ENCODE measurements at regions not wholly inside any gene's neighbourhood (a gene's known extent, or its start where the extent isn't known, plus 50 kb on each side); places are given as distances from the start of the nearest gene placed in this dataset.

- Histone ChIP-seq H3K4me1 (ENCODE audit: control insufficient read depth in 4 of 4, insufficient read depth in 4 of 4, low read length in 3 of 4) (no peaks in the 10 kb centered on the region), H3K9me3 (ENCODE audit: control insufficient read depth in 4 of 4, low read length in 3 of 4) (peaks cover 0 to 3% (median 2%) of the 10 kb centered on the region in 4 donors), H3K27ac (ENCODE audit: low read depth in 1 of 2, low read length in 2 of 2) (no peak overlapping the region), H3K4me3 (ENCODE audit: low read depth in 1 of 3, low read length in 3 of 3) (no peak overlapping the region), H3K36me3 (ENCODE audit: control insufficient read depth in 4 of 4, insufficient read depth in 3 of 4, low read depth in 1 of 4, low read length in 3 of 4) (no peaks in the 10 kb centered on the region), H3K27me3 (ENCODE audit: control insufficient read depth in 4 of 4, insufficient read depth in 4 of 4, low read length in 3 of 4) (no peaks in the 10 kb centered on the region), H3K9ac (ENCODE audit: low read depth in 1 of 2, low read length in 2 of 2) (no peak overlapping the region)
- DNase-seq (ENCODE audit: low spot score), result no peak
- 89% methylated on average over 3 of the region's 3 CpGs for WGBS
- no peak for TF ChIP-seq RAD21 (IDR thresholded peaks at IDR 0.05)
- no peak for TF ChIP-seq RXRA (IDR thresholded peaks at IDR 0.05)
- no peak for TF ChIP-seq SP1 (IDR thresholded peaks at IDR 0.05)
- TF ChIP-seq FOXA2 (IDR thresholded peaks at IDR 0.05), result no peak
- TF ChIP-seq, protein P1, sequence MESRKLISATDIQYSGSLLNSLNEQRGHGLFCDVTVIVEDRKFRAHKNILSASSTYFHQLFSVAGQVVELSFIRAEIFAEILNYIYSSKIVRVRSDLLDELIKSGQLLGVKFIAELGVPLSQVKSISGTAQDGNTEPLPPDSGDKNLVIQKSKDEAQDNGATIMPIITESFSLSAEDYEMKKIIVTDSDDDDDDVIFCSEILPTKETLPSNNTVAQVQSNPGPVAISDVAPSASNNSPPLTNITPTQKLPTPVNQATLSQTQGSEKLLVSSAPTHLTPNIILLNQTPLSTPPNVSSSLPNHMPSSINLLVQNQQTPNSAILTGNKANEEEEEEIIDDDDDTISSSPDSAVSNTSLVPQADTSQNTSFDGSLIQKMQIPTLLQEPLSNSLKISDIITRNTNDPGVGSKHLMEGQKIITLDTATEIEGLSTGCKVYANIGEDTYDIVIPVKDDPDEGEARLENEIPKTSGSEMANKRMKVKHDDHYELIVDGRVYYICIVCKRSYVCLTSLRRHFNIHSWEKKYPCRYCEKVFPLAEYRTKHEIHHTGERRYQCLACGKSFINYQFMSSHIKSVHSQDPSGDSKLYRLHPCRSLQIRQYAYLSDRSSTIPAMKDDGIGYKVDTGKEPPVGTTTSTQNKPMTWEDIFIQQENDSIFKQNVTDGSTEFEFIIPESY (IDR thresholded peaks at IDR 0.05), result no peak
- TF ChIP-seq FOXA1 (IDR thresholded peaks at IDR 0.05), result no peak
- TF ChIP-seq JUND (IDR thresholded peaks at IDR 0.05), result no peak
- TF ChIP-seq, protein P2, sequence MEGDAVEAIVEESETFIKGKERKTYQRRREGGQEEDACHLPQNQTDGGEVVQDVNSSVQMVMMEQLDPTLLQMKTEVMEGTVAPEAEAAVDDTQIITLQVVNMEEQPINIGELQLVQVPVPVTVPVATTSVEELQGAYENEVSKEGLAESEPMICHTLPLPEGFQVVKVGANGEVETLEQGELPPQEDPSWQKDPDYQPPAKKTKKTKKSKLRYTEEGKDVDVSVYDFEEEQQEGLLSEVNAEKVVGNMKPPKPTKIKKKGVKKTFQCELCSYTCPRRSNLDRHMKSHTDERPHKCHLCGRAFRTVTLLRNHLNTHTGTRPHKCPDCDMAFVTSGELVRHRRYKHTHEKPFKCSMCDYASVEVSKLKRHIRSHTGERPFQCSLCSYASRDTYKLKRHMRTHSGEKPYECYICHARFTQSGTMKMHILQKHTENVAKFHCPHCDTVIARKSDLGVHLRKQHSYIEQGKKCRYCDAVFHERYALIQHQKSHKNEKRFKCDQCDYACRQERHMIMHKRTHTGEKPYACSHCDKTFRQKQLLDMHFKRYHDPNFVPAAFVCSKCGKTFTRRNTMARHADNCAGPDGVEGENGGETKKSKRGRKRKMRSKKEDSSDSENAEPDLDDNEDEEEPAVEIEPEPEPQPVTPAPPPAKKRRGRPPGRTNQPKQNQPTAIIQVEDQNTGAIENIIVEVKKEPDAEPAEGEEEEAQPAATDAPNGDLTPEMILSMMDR (IDR thresholded peaks at IDR 0.05; ENCODE audit: low read depth, low read length, missing input control), result no peak
- no peak for TF ChIP-seq YY1 (IDR thresholded peaks at IDR 0.05)
- no peak for TF ChIP-seq HNF4G (IDR thresholded peaks at IDR 0.05)
- no peak for TF ChIP-seq TAF1 (conservative IDR thresholded peaks at IDR 0.05)
- no peak for TF ChIP-seq EGR1 (IDR thresholded peaks at IDR 0.05; ENCODE audit: low read depth in 2 of 2)
- no peak for TF ChIP-seq GABPA (IDR thresholded peaks at IDR 0.05 in 1 of 2, conservative IDR thresholded peaks at IDR 0.05 in 1 of 2)
- TF ChIP-seq HNF4A (conservative IDR thresholded peaks at IDR 0.05), result no peak
- TF ChIP-seq, protein P3, sequence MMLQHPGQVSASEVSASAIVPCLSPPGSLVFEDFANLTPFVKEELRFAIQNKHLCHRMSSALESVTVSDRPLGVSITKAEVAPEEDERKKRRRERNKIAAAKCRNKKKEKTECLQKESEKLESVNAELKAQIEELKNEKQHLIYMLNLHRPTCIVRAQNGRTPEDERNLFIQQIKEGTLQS (IDR thresholded peaks at IDR 0.05), result no peak
Observed at GRCh38 chr4:14078326-14078725, 450.8 kb upstream of the BOD1L1 start.

- Histone ChIP-seq H3K9ac (ENCODE audit: low read depth in 1 of 2, low read length in 2 of 2) (no peak overlapping the region), H3K27me3 (ENCODE audit: control insufficient read depth in 4 of 4, insufficient read depth in 4 of 4, low read length in 3 of 4) (no peaks in the 10 kb centered on the region), H3K36me3 (ENCODE audit: control insufficient read depth in 4 of 4, insufficient read depth in 3 of 4, low read depth in 1 of 4, low read length in 3 of 4) (no peaks in the 10 kb centered on the region), H3K27ac (ENCODE audit: low read depth in 1 of 2, low read length in 2 of 2) (no peak overlapping the region), H3K4me1 (ENCODE audit: control insufficient read depth in 4 of 4, insufficient read depth in 4 of 4, low read length in 3 of 4) (no peaks in the 10 kb centered on the region), H3K4me3 (ENCODE audit: low read depth in 1 of 3, low read length in 3 of 3) (no peak overlapping the region), H3K9me3 (ENCODE audit: control insufficient read depth in 4 of 4, low read length in 3 of 4) (no peaks in the 10 kb centered on the region)
- TF ChIP-seq JUND (IDR thresholded peaks at IDR 0.05) (no peak), EGR1 (IDR thresholded peaks at IDR 0.05; ENCODE audit: low read depth in 2 of 2) (no peak), RXRA (IDR thresholded peaks at IDR 0.05) (no peak)
- TF ChIP-seq, protein P4, sequence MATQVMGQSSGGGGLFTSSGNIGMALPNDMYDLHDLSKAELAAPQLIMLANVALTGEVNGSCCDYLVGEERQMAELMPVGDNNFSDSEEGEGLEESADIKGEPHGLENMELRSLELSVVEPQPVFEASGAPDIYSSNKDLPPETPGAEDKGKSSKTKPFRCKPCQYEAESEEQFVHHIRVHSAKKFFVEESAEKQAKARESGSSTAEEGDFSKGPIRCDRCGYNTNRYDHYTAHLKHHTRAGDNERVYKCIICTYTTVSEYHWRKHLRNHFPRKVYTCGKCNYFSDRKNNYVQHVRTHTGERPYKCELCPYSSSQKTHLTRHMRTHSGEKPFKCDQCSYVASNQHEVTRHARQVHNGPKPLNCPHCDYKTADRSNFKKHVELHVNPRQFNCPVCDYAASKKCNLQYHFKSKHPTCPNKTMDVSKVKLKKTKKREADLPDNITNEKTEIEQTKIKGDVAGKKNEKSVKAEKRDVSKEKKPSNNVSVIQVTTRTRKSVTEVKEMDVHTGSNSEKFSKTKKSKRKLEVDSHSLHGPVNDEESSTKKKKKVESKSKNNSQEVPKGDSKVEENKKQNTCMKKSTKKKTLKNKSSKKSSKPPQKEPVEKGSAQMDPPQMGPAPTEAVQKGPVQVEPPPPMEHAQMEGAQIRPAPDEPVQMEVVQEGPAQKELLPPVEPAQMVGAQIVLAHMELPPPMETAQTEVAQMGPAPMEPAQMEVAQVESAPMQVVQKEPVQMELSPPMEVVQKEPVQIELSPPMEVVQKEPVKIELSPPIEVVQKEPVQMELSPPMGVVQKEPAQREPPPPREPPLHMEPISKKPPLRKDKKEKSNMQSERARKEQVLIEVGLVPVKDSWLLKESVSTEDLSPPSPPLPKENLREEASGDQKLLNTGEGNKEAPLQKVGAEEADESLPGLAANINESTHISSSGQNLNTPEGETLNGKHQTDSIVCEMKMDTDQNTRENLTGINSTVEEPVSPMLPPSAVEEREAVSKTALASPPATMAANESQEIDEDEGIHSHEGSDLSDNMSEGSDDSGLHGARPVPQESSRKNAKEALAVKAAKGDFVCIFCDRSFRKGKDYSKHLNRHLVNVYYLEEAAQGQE (IDR thresholded peaks at IDR 0.05), result no peak
- TF ChIP-seq, protein P5, sequence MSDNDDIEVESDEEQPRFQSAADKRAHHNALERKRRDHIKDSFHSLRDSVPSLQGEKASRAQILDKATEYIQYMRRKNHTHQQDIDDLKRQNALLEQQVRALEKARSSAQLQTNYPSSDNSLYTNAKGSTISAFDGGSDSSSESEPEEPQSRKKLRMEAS (IDR thresholded peaks at IDR 0.05), result no peak
- DNase-seq (ENCODE audit: low spot score), result no peak
- WGBS, result 83% methylated on average over 1 of the region's 1 CpG
Observed at GRCh38 chr4:14079601-14080000, 452.1 kb upstream of the BOD1L1 start.

Data from liver (tissue), 8 donors.